Lower leg skin (tissue), 3 donors: ENCODE measurements at regions not wholly inside any gene's neighbourhood (a gene's known extent, or its start where the extent isn't known, plus 50 kb on each side); places are given as distances from the start of the nearest gene placed in this dataset.

Experiments used
- POLR2A ChIP-seq, 2 donors: fragments of 450-650 bp; IDR thresholded peaks; one replicate each; pipeline ENCODE4 v1.6.1; 2016 to 2017; ENCODE audit warnings: antibody characterized with exemption in 2 of 2, mild to moderate bottlenecking in 1 of 2, moderate library complexity in 1 of 2
- TF ChIP-seq, protein P1 (sequence below), 3 donors: fragments of 450-650 bp; IDR thresholded peaks; one replicate each; pipeline ENCODE4 v1.5.1; 2016; ENCODE audit warnings: antibody characterized with exemption in 3 of 3, mild to moderate bottlenecking in 3 of 3, moderate library complexity in 2 of 3

DNA sequence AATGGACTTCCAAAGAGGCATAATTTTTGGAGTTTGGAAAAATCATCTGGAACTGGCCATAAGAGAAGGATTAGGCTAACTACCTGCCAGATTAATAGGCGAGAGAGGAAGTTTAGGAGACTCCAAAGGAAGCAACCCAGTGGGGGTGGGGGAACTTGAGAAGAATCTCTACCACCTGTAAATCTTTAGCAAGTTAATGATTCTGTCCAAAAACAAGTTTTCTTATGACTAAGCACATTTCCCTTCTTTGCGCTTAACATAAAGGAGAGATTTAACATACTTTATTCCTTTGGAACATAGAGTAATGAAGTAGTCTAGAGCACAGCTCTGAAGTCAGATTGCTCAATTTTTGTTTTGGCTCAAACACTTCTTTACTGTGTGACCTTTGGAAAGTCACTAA, 58.2 kb upstream of the PAPPA start:
- TF ChIP-seq, protein P1, sequence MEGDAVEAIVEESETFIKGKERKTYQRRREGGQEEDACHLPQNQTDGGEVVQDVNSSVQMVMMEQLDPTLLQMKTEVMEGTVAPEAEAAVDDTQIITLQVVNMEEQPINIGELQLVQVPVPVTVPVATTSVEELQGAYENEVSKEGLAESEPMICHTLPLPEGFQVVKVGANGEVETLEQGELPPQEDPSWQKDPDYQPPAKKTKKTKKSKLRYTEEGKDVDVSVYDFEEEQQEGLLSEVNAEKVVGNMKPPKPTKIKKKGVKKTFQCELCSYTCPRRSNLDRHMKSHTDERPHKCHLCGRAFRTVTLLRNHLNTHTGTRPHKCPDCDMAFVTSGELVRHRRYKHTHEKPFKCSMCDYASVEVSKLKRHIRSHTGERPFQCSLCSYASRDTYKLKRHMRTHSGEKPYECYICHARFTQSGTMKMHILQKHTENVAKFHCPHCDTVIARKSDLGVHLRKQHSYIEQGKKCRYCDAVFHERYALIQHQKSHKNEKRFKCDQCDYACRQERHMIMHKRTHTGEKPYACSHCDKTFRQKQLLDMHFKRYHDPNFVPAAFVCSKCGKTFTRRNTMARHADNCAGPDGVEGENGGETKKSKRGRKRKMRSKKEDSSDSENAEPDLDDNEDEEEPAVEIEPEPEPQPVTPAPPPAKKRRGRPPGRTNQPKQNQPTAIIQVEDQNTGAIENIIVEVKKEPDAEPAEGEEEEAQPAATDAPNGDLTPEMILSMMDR (IDR thresholded peaks at IDR 0.05), result no peak
- TF ChIP-seq POLR2A (IDR thresholded peaks at IDR 0.05), result no peak
